ENCODE measurements at regions not wholly inside any gene's neighbourhood (a gene's known extent, or its start where the extent isn't known, plus 50 kb on each side); places are given as distances from the start of the nearest gene placed in this dataset.

- no peak for TF ChIP-seq OSR1 (CRISPR knock-in tag; IDR thresholded peaks at IDR 0.05)
- no peak for TF ChIP-seq ZFP3 (CRISPR knock-in tag; IDR thresholded peaks at IDR 0.05)
- TF ChIP-seq ZFP30 (CRISPR knock-in tag; IDR thresholded peaks at IDR 0.05): no peak
- TF ChIP-seq ZNF565 (CRISPR knock-in tag; conservative IDR thresholded peaks at IDR 0.05; ENCODE audit: low read depth): no peak
- TF ChIP-seq ZNF8 (CRISPR knock-in tag; IDR thresholded peaks at IDR 0.05): no peak
- no peak for TF ChIP-seq ARNTL (CRISPR knock-in tag; IDR thresholded peaks at IDR 0.05; ENCODE audit: borderline replicate concordance, low read depth)
- TF ChIP-seq ISL1 (CRISPR knock-in tag; IDR thresholded peaks at IDR 0.05): no peak
- TF ChIP-seq CREB5 (CRISPR knock-in tag; IDR thresholded peaks at IDR 0.05; ENCODE audit: low read depth): no peak
- TF ChIP-seq BACH2 (CRISPR knock-in tag; IDR thresholded peaks at IDR 0.05; ENCODE audit: borderline replicate concordance): no peak
- no peak for TF ChIP-seq ESRRG (CRISPR knock-in tag; IDR thresholded peaks at IDR 0.05)
- TF ChIP-seq SNAI2 (CRISPR knock-in tag; IDR thresholded peaks at IDR 0.05): no peak
Measured at GRCh38 chr5:101176605-101177004, 273.5 kb upstream of the ST8SIA4 start.
